ENCODE measurements at regions not wholly inside any gene's neighbourhood (a gene's known extent, or its start where the extent isn't known, plus 50 kb on each side); places are given as distances from the start of the nearest gene placed in this dataset.

GRCh38 chr2:215609089-215610032 lies 173.5 kb upstream of the FN1 start:
- DNase-seq (ENCODE audit: low spot score) (no peak), ATAC-seq (ENCODE audit: low read depth) (peak; percentile 94)
- no peaks in the 10 kb centered on the region for H3K36me3 ChIP-seq (ENCODE audit: low read depth)
- TF ChIP-seq, protein P1, sequence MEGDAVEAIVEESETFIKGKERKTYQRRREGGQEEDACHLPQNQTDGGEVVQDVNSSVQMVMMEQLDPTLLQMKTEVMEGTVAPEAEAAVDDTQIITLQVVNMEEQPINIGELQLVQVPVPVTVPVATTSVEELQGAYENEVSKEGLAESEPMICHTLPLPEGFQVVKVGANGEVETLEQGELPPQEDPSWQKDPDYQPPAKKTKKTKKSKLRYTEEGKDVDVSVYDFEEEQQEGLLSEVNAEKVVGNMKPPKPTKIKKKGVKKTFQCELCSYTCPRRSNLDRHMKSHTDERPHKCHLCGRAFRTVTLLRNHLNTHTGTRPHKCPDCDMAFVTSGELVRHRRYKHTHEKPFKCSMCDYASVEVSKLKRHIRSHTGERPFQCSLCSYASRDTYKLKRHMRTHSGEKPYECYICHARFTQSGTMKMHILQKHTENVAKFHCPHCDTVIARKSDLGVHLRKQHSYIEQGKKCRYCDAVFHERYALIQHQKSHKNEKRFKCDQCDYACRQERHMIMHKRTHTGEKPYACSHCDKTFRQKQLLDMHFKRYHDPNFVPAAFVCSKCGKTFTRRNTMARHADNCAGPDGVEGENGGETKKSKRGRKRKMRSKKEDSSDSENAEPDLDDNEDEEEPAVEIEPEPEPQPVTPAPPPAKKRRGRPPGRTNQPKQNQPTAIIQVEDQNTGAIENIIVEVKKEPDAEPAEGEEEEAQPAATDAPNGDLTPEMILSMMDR (IDR thresholded peaks at IDR 0.05; ENCODE audit: poor library complexity, severe bottlenecking) = no peak
- peaks cover 6% of the 10 kb centered on the region for H3K4me1 ChIP-seq (ENCODE audit: insufficient read depth, poor library complexity, severe bottlenecking)
- no peak overlapping the region for H3K4me3 ChIP-seq (ENCODE audit: severe bottlenecking)
- no peaks in the 10 kb centered on the region for H3K9me3 ChIP-seq (ENCODE audit: severe bottlenecking)
- no peaks in the 10 kb centered on the region for H3K27me3 ChIP-seq (ENCODE audit: insufficient read depth, poor library complexity, severe bottlenecking)
- peak overlapping the region; percentile 79 for H3K27ac ChIP-seq (ENCODE audit: poor library complexity, severe bottlenecking)

- no peak overlapping the region for H3K4me3 ChIP-seq (ENCODE audit: severe bottlenecking)
- H3K27ac ChIP-seq (ENCODE audit: poor library complexity, severe bottlenecking) = no peak overlapping the region
- TF ChIP-seq, protein P1 (IDR thresholded peaks at IDR 0.05; ENCODE audit: poor library complexity, severe bottlenecking) = no peak
- no peaks in the 10 kb centered on the region for H3K27me3 ChIP-seq (ENCODE audit: insufficient read depth, poor library complexity, severe bottlenecking)
- DNase-seq (ENCODE audit: low spot score) (no peak), ATAC-seq (ENCODE audit: low read depth) (no peak)
- no peaks in the 10 kb centered on the region for H3K36me3 ChIP-seq (ENCODE audit: low read depth)
- peaks cover 6% of the 10 kb centered on the region for H3K4me1 ChIP-seq (ENCODE audit: insufficient read depth, poor library complexity, severe bottlenecking)
- H3K9me3 ChIP-seq (ENCODE audit: severe bottlenecking) = no peaks in the 10 kb centered on the region
These were observed 171.9 kb upstream of the FN1 start for GRCh38 chr2:215607766-215608165.

GRCh38 chr2:215606219-215606618 lies 170.4 kb upstream of the FN1 start:
- H3K4me3 ChIP-seq (ENCODE audit: severe bottlenecking) = no peak overlapping the region
- H3K27ac ChIP-seq (ENCODE audit: poor library complexity, severe bottlenecking) = no peak overlapping the region
- ATAC-seq (ENCODE audit: low read depth) = no peak
- H3K9me3 ChIP-seq (ENCODE audit: severe bottlenecking) = no peaks in the 10 kb centered on the region
- H3K36me3 ChIP-seq (ENCODE audit: low read depth) = no peaks in the 10 kb centered on the region
- peaks cover 13% of the 10 kb centered on the region for H3K4me1 ChIP-seq (ENCODE audit: insufficient read depth, poor library complexity, severe bottlenecking)
- DNase-seq (ENCODE audit: low spot score) = no peak
- TF ChIP-seq, protein P1 (IDR thresholded peaks at IDR 0.05; ENCODE audit: poor library complexity, severe bottlenecking) = no peak
- H3K27me3 ChIP-seq (ENCODE audit: insufficient read depth, poor library complexity, severe bottlenecking) = no peaks in the 10 kb centered on the region

DNA sequence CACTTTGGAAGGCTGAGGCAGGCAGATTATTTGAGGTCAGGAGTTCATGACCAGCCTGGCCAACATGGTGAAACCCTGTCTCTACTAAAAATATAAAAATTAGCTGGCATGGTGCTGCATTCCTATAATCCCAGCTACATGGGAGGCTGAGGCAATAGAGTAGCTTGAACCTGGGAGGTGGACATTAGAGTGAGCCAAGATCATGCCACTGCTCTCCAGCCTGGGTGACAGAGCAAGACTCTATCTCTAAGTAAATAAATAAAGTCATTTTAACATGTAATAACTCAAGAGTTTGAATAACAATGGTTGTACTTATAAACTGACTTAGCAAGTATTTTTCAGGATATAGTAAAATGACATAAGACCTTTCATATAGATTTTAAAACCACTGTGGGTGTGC lies 169.3 kb upstream of the FN1 start:
- no peak overlapping the region for H3K27ac ChIP-seq (ENCODE audit: poor library complexity, severe bottlenecking)
- ATAC-seq (ENCODE audit: low read depth) (no peak), DNase-seq (ENCODE audit: low spot score) (no peak)
- H3K27me3 ChIP-seq (ENCODE audit: insufficient read depth, poor library complexity, severe bottlenecking) = no peaks in the 10 kb centered on the region
- H3K36me3 ChIP-seq (ENCODE audit: low read depth) = no peaks in the 10 kb centered on the region
- TF ChIP-seq, protein P1 (IDR thresholded peaks at IDR 0.05; ENCODE audit: poor library complexity, severe bottlenecking) = no peak
- H3K4me1 ChIP-seq (ENCODE audit: insufficient read depth, poor library complexity, severe bottlenecking) = peaks cover 13% of the 10 kb centered on the region
- H3K4me3 ChIP-seq (ENCODE audit: severe bottlenecking) = no peak overlapping the region
- H3K9me3 ChIP-seq (ENCODE audit: severe bottlenecking) = no peaks in the 10 kb centered on the region

DNA sequence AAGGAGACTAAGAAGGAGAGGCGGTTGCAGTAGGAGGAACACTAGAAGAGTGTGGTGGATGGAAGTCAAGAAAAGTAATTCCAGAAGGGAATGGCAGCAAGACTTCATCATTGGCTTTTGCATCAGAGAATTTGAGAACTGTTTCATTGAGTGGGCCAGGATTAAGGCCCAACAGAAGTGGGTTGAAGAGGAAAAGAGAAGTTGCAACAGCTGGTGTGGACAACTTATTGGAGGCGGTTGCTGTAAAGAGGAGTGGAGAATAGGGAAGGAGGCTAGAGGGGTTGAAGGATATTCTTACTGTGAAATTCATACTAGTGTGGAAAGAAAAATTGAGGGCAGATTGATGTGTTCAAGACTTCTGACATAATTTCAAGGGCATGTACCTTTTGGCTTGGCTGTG lies 168.7 kb upstream of the FN1 start:
- H3K9me3 ChIP-seq (ENCODE audit: severe bottlenecking) = no peaks in the 10 kb centered on the region
- H3K4me1 ChIP-seq (ENCODE audit: insufficient read depth, poor library complexity, severe bottlenecking) = peaks cover 11% of the 10 kb centered on the region
- no peak overlapping the region for H3K27ac ChIP-seq (ENCODE audit: poor library complexity, severe bottlenecking)
- TF ChIP-seq, protein P1 (IDR thresholded peaks at IDR 0.05; ENCODE audit: poor library complexity, severe bottlenecking) = no peak
- no peak overlapping the region for H3K4me3 ChIP-seq (ENCODE audit: severe bottlenecking)
- no peaks in the 10 kb centered on the region for H3K36me3 ChIP-seq (ENCODE audit: low read depth)
- H3K27me3 ChIP-seq (ENCODE audit: insufficient read depth, poor library complexity, severe bottlenecking) = no peaks in the 10 kb centered on the region
- DNase-seq (ENCODE audit: low spot score) = no peak
- ATAC-seq (ENCODE audit: low read depth) = no peak

All from RWPE2 (cell line).